Cardiac muscle cell (in vitro differentiated cells and primary cell): ENCODE measurements at regions not wholly inside any gene's neighbourhood (a gene's known extent, or its start where the extent isn't known, plus 50 kb on each side); places are given as distances from the start of the nearest gene placed in this dataset.

Experiments used
- DNase-seq, 2 donors: peaks; one replicate each; pipeline versions ENCODE4 v3.0.0 to v3.0.0-alpha.2; 2010 to 2017; ENCODE audit warnings: low read depth in 1 of 2, low spot score in 1 of 2
- H3K27ac ChIP-seq: fragments of 200-600 bp; sonication (generic); 2 replicates; pipeline ENCODE4 v1.5.1; 2016
- H3K27me3 ChIP-seq: fragments of 200-600 bp; sonication (generic); 2 replicates; pipeline ENCODE4 v1.6.0; 2016; ENCODE audit warnings: control low read depth
- H3K36me3 ChIP-seq: fragments of 200-600 bp; sonication (generic); 2 replicates; pipeline ENCODE4 v1.5.1; 2016; ENCODE audit warnings: control low read depth
- H3K4me1 ChIP-seq: fragments of 200-600 bp; sonication (generic); 2 replicates; pipeline ENCODE4 v1.8.1; 2017; ENCODE audit warnings: low read depth, mild to moderate bottlenecking, mixed run types
- H3K4me3 ChIP-seq: fragments of 200-600 bp; sonication (generic); 2 replicates; pipeline ENCODE4 v1.5.1; 2016; ENCODE audit warnings: mild to moderate bottlenecking
- H3K9me3 ChIP-seq: fragments of 200-600 bp; sonication (generic); 2 replicates; pipeline ENCODE4 v1.5.1; 2017; ENCODE audit warnings: low read depth, mild to moderate bottlenecking, control low read depth
- TF ChIP-seq, protein P1 (sequence below): IDR thresholded peaks from 2 replicates; pipeline ENCODE4 v1.5.1; 2012; ENCODE audit warnings: low read depth, mild to moderate bottlenecking, low read length

GRCh38 chr18:3350021-3350420 lies 88.1 kb downstream of the MYL12B start:
- Histone ChIP-seq H3K27me3 (no peaks in the 10 kb centered on the region), H3K4me3 (no peak overlapping the region), H3K27ac (no peak overlapping the region), H3K36me3 (no peaks in the 10 kb centered on the region), H3K4me1 (no peaks in the 10 kb centered on the region), H3K9me3 (no peaks in the 10 kb centered on the region)
- DNase-seq, result no peak
- TF ChIP-seq, protein P1, sequence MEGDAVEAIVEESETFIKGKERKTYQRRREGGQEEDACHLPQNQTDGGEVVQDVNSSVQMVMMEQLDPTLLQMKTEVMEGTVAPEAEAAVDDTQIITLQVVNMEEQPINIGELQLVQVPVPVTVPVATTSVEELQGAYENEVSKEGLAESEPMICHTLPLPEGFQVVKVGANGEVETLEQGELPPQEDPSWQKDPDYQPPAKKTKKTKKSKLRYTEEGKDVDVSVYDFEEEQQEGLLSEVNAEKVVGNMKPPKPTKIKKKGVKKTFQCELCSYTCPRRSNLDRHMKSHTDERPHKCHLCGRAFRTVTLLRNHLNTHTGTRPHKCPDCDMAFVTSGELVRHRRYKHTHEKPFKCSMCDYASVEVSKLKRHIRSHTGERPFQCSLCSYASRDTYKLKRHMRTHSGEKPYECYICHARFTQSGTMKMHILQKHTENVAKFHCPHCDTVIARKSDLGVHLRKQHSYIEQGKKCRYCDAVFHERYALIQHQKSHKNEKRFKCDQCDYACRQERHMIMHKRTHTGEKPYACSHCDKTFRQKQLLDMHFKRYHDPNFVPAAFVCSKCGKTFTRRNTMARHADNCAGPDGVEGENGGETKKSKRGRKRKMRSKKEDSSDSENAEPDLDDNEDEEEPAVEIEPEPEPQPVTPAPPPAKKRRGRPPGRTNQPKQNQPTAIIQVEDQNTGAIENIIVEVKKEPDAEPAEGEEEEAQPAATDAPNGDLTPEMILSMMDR, result no peak

DNA sequence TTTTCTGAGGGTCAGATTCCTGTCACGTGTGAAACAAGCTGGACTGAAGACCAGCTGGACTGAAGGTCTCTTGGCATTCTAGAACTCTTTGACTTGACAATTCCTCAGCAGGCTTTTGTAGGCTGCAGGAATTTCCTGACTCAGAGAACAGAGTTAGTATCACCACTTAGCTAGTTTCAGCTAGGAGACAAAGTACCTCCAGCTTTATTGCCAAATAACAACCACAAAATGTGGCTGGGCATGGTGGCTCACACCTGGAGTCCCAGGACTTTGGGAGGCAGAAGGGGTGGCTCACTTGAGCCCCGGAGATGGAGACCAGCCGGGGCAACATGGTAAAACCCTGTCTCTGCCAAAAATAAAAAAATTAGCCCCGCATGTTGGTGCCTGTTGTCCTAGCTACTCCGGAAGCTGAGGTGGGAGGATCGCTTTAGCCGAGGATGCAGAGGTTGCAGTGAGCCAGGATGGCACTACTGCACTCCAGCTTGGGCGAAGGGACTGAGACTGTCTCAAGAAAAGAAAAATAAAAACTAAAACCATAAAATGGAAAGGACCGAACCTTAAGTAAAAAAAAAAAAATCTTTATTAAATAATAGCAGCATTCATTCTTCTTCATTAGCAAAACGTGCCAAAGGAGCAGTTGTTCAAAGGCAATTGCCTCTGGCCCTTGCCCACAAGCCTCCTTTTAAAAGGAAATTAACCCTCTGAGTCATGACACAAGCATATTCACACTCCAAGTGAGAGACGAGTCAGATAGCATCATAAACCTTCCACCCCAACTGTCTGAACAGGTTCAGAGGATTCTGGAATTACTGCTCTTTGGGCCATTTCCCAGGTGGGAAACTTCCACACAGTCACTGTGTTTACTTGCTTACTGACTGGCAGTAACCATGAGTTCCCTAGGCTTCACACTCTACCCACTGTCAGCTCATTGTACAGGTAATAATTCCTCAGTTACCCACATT lies 88.9 kb downstream of the MYL12B start:
- Histone ChIP-seq H3K27me3 (no peaks in the 10 kb centered on the region), H3K4me1 (no peaks in the 10 kb centered on the region), H3K4me3 (no peak overlapping the region), H3K9me3 (no peaks in the 10 kb centered on the region), H3K36me3 (no peaks in the 10 kb centered on the region), H3K27ac (no peak overlapping the region)
- TF ChIP-seq, protein P1, result no peak
- DNase-seq, result no peak

DNA sequence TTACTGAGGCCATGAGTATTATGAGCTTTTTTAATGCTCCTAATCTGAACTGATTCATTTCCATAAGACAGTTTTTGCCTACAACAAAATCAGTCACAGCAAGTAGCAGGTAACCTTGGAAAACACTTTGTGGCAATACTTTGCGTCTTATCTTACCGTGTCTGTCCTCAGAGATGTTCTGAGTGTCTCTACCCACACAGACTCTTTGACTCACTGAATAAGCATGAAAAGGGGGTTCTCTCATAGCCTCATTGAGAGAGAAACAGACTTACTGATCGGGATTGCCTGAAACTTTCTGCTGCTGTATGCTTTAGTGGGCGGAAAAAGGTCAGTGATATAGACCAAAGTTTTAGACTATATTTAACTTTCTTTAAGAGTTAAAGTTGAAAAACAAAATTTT lies 92.6 kb downstream of the MYL12B start:
- H3K4me3 ChIP-seq, result no peak overlapping the region
- DNase-seq, result no peak
- no peaks in the 10 kb centered on the region for H3K4me1 ChIP-seq
- no peak overlapping the region for H3K27ac ChIP-seq
- no peaks in the 10 kb centered on the region for H3K9me3 ChIP-seq
- TF ChIP-seq, protein P1, result no peak
- H3K27me3 ChIP-seq, result no peaks in the 10 kb centered on the region
- no peaks in the 10 kb centered on the region for H3K36me3 ChIP-seq

DNA sequence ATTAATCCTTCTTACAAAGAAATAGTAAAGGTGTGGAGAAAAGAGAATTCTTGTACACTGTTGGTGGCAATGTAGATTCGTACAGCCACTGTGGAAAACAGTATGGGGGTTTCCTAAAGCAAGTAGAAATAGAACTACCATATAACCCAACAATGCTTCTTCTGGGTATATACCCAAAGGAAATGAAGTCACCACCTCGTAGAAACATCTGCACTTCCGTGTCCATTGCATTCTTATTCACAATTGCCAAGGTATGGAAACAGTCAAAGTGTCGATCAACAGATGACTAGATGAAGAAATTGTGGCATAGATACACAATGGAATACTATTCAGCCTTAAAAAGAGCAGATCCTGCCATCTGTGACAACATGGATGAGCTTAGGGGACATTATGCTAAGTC lies 93.4 kb upstream of the TGIF1 start:
- Histone ChIP-seq H3K36me3 (no peaks in the 10 kb centered on the region), H3K27me3 (no peaks in the 10 kb centered on the region), H3K9me3 (no peaks in the 10 kb centered on the region), H3K4me3 (no peak overlapping the region), H3K27ac (no peak overlapping the region), H3K4me1 (no peaks in the 10 kb centered on the region)
- TF ChIP-seq, protein P1, result no peak
- DNase-seq, result no peak

GRCh38 chr18:3357516-3357915 lies 92.5 kb upstream of the TGIF1 start:
- H3K36me3 ChIP-seq, result no peaks in the 10 kb centered on the region
- no peaks in the 10 kb centered on the region for H3K4me1 ChIP-seq
- no peaks in the 10 kb centered on the region for H3K27me3 ChIP-seq
- no peak overlapping the region for H3K27ac ChIP-seq
- no peaks in the 10 kb centered on the region for H3K9me3 ChIP-seq
- TF ChIP-seq, protein P1, result no peak
- no peak overlapping the region for H3K4me3 ChIP-seq
- DNase-seq, result no peak
